Psoas muscle (tissue), 7 donors: ENCODE measurements at regions not wholly inside any gene's neighbourhood (a gene's known extent, or its start where the extent isn't known, plus 50 kb on each side); places are given as distances from the start of the nearest gene placed in this dataset.

Experiments used
- ATAC-seq, 4 donors: fragments of 200-7000 bp; cut with Tn5 transposase; one replicate each; pipeline ENCODE4 v1.9.1; 2020; ENCODE audit warnings: moderate library complexity in 3 of 4, mild to moderate bottlenecking in 2 of 4
- DNase-seq, 2 donors: peaks; one replicate each; pipeline ENCODE4 v3.0.0-alpha.2; 2020
- H3K27ac ChIP-seq: fragments of 200-600 bp; one replicate; pipeline ENCODE4 v1.8.0; 2022
- H3K27me3 ChIP-seq, 3 donors: fragments of 200-600 bp in 1 of 3; one replicate each; pipeline versions ENCODE4 v1.6.1 to v1.8.0; 2013 to 2022; ENCODE audit warnings: low read length in 2 of 3, mild to moderate bottlenecking in 2 of 3, moderate library complexity in 1 of 3; ENCODE audit not compliant: insufficient read depth in 3 of 3
- H3K36me3 ChIP-seq, 2 donors: fragments of 200-600 bp in 1 of 2; one replicate each; pipeline versions ENCODE4 v1.6.1 to v1.8.0; 2013 to 2022; ENCODE audit warnings: low read depth in 1 of 2, mild to moderate bottlenecking in 1 of 2, moderate library complexity in 1 of 2; ENCODE audit not compliant: insufficient read depth in 1 of 2
- H3K4me1 ChIP-seq: fragments of 200-600 bp; one replicate; pipeline ENCODE4 v1.8.0; 2022
- H3K4me3 ChIP-seq: fragments of 200-600 bp; one replicate; pipeline ENCODE4 v1.8.0; 2022; ENCODE audit warnings: mild to moderate bottlenecking
- H3K9me3 ChIP-seq: fragments of 200-600 bp; one replicate; pipeline ENCODE4 v1.8.0; 2022
- CTCF ChIP-seq: fragments of 200-600 bp; IDR thresholded peaks from one replicate; pipeline ENCODE4 v1.8.0; 2022; ENCODE audit warnings: antibody characterized with exemption
- WGBS, 3 donors: extraction: QIAGEN DNeasy Blood & Tissue Kit; methylation state at CpG; one replicate each; pipeline versions ENCODE4 v1.1.6 to v1.1.7; 2013; 5-methylcytosine and 5-hydroxymethylcytosine counted together
- intact Hi-C, 2 donors: fragments of 100-400 bp; cut with DNase I; formaldehyde crosslinking; loops; one replicate each; pipeline versions ENCODE4 v1.11.0 to v1.14.2; 2022
- donor health status: healthy with polysubstance abuse.
- donor health status: DM: no; HTN: no; CAD: no; lungs with moderate emphysema.
- donor health status: Bipolar disorder and iron deficiency.
- donor health status: healthy.
- donor health status: DM: yes; HTN: yes; CAD: no.
- donor health status: DM: no; HTN: no; CAD: no.
- donor health status: DM: yes; HTN: yes; CAD: no.

- no peaks in the 10 kb centered on the region for H3K36me3 ChIP-seq
- 49 to 59% (median 56%) methylated on average over 3 of the region's 3 CpGs for WGBS, 3 donors
These were observed 348.9 kb upstream of the B3GAT1 start for GRCh38 chr11:134760957-134761356.

GRCh38 chr11:134760299-134760698 is 348.3 kb upstream of the B3GAT1 start:
- H3K27me3 ChIP-seq, result peaks cover 0 to 6% (median 0%) of the 10 kb centered on the region in 3 donors
- DNase-seq, result no peak

More at GRCh38 chr11:134760957-134761356, 348.9 kb upstream of the B3GAT1 start:
- intact Hi-C loops, result no loop called here
- no peak for TF ChIP-seq CTCF
- Histone ChIP-seq H3K27me3 (peaks cover 0 to 6% (median 0%) of the 10 kb centered on the region in 3 donors), H3K4me3 (no peak overlapping the region), H3K9me3 (no peaks in the 10 kb centered on the region), H3K27ac (no peak overlapping the region), H3K4me1 (no peaks in the 10 kb centered on the region)
- DNase-seq, result no peak
- no peak for ATAC-seq

DNA sequence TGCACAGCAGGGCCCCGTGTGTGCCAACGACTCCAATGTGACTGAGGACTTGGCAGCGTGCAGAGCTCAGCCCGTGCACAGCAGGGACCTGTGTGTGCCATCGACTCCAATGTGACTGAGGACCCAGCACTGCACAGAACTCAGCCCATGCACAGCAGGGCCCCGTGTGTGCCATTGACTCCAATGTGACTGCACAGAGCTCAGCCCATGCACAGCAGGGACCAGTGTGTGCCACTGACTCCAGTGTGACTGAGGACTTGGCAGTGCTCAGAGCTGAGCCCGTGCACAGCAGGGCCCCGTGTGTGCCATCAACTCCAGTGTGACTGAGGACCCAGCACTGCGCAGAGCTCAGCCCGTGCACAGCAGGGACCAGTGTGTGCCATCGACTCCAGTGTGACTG is 347.8 kb upstream of the B3GAT1 start:
- no peaks in the 10 kb centered on the region for H3K36me3 ChIP-seq
- ATAC-seq (no peak), DNase-seq (no peak)
- H3K27me3 ChIP-seq, result peaks cover 0 to 6% (median 1%) of the 10 kb centered on the region in 3 donors
- intact Hi-C loops, result loop anchor here in 1 of 2 donors (10.0 kb wide), 1 partner anchor 85 kb away; no protein-coding TSS in a partner anchor
- no peaks in the 10 kb centered on the region for H3K9me3 ChIP-seq
- TF ChIP-seq CTCF, result no peak
- 57 to 71% (median 62%) methylated on average over 11 of the region's 11 CpGs for WGBS, 3 donors
- no peak overlapping the region for H3K27ac ChIP-seq
- H3K4me3 ChIP-seq, result no peak overlapping the region
- H3K4me1 ChIP-seq, result no peaks in the 10 kb centered on the region

More at GRCh38 chr11:134760299-134760698, 348.3 kb upstream of the B3GAT1 start:
- ATAC-seq, result no peak
- TF ChIP-seq CTCF, result no peak
- H3K27ac ChIP-seq, result no peak overlapping the region
- no peaks in the 10 kb centered on the region for H3K4me1 ChIP-seq
- H3K36me3 ChIP-seq, result no peaks in the 10 kb centered on the region
- WGBS, 3 donors, result 54 to 73% (median 63%) methylated on average over 12 of the region's 12 CpGs
- no peaks in the 10 kb centered on the region for H3K9me3 ChIP-seq
- no peak overlapping the region for H3K4me3 ChIP-seq
- intact Hi-C loops, result no loop called here

GRCh38 chr11:134759274-134759673 is 347.2 kb upstream of the B3GAT1 start:
- 32 to 46% (median 42%) methylated on average over 11 of the region's 11 CpGs for WGBS, 3 donors

More at GRCh38 chr11:134759274-134759673, 347.2 kb upstream of the B3GAT1 start:
- Histone ChIP-seq H3K27ac (no peak overlapping the region), H3K36me3 (no peaks in the 10 kb centered on the region), H3K4me1 (no peaks in the 10 kb centered on the region), H3K4me3 (no peak overlapping the region), H3K9me3 (no peaks in the 10 kb centered on the region), H3K27me3 (peaks cover 0 to 6% (median 3%) of the 10 kb centered on the region in 3 donors)
- ATAC-seq, result no peak
- intact Hi-C loops, result loop anchor here in 1 of 2 donors (10.0 kb wide), 1 partner anchor 84 kb away; no protein-coding TSS in a partner anchor
- TF ChIP-seq CTCF, result no peak
- no peak for DNase-seq
